Progenitor cell of endocrine pancreas (in vitro differentiated cells): ENCODE measurements at regions not wholly inside any gene's neighbourhood (a gene's known extent, or its start where the extent isn't known, plus 50 kb on each side); places are given as distances from the start of the nearest gene placed in this dataset.

Experiments used
- DNase-seq: peaks from one replicate; pipeline ENCODE4 v3.0.0; 2021; ENCODE audit warnings: low spot score; ENCODE audit not compliant: unreplicated experiment
- H3K27ac Mint-ChIP-seq: 2 replicates; pipeline ENCODE4 v1.8.0; 2021; ENCODE audit warnings: mild to moderate bottlenecking, moderate library complexity, mixed read lengths
- H3K27me3 Mint-ChIP-seq: 2 replicates; pipeline ENCODE4 v1.8.0; 2021; ENCODE audit warnings: mixed read lengths
- H3K36me3 Mint-ChIP-seq: 2 replicates; pipeline ENCODE4 v1.8.0; 2022; ENCODE audit warnings: mixed read lengths; ENCODE audit not compliant: insufficient read depth
- H3K4me1 Mint-ChIP-seq: 2 replicates; pipeline ENCODE4 v1.8.0; 2021; ENCODE audit warnings: low read depth, mixed read lengths
- H3K4me3 Mint-ChIP-seq: 2 replicates; pipeline ENCODE4 v1.8.0; 2021; ENCODE audit warnings: low read depth, mild to moderate bottlenecking, moderate library complexity, mixed read lengths
- H3K9me3 Mint-ChIP-seq: 2 replicates; pipeline ENCODE4 v1.8.0; 2021; ENCODE audit warnings: low read depth, mixed read lengths
- CTCF ChIP-seq: fragments of 200-600 bp; sonication (generic); IDR thresholded peaks from one replicate; pipeline ENCODE4 v1.5.0; 2021; ENCODE audit warnings: antibody characterized with exemption, mild to moderate bottlenecking; ENCODE audit not compliant: unreplicated experiment

- H3K27me3 Mint-ChIP-seq, result no peaks in the 10 kb centered on the region
- TF ChIP-seq CTCF, result no peak
- H3K27ac Mint-ChIP-seq, result no peak overlapping the region
- H3K9me3 Mint-ChIP-seq, result no peaks in the 10 kb centered on the region
- no peak for DNase-seq
- no peaks in the 10 kb centered on the region for H3K36me3 Mint-ChIP-seq
- no peak overlapping the region for H3K4me3 Mint-ChIP-seq
- peaks cover 5% of the 10 kb centered on the region for H3K4me1 Mint-ChIP-seq
Measured at GRCh38 chr2:181252262-181253148, 204.7 kb upstream of the ITGA4 start.

- Mint-ChIP-seq H3K4me1 (peaks cover 5% of the 10 kb centered on the region), H3K27me3 (peaks cover 3% of the 10 kb centered on the region)
Measured at GRCh38 chr2:181253438-181253837, 203.7 kb upstream of the ITGA4 start.

GRCh38 chr2:181255651-181256050, 201.5 kb upstream of the ITGA4 start:
- Mint-ChIP-seq H3K9me3 (no peaks in the 10 kb centered on the region), H3K4me1 (peaks cover 5% of the 10 kb centered on the region), H3K36me3 (no peaks in the 10 kb centered on the region), H3K4me3 (no peak overlapping the region), H3K27ac (no peak overlapping the region), H3K27me3 (peaks cover 3% of the 10 kb centered on the region)
- no peak for TF ChIP-seq CTCF
- DNase-seq, result no peak

More at GRCh38 chr2:181253438-181253837, 203.7 kb upstream of the ITGA4 start:
- TF ChIP-seq CTCF, result no peak
- H3K9me3 Mint-ChIP-seq, result no peaks in the 10 kb centered on the region
- H3K36me3 Mint-ChIP-seq, result no peaks in the 10 kb centered on the region
- no peak for DNase-seq
- no peak overlapping the region for H3K4me3 Mint-ChIP-seq
- no peak overlapping the region for H3K27ac Mint-ChIP-seq

GRCh38 chr2:181258720-181259119, 198.5 kb upstream of the ITGA4 start:
- DNase-seq, result no peak
- no peaks in the 10 kb centered on the region for H3K36me3 Mint-ChIP-seq
- no peak for TF ChIP-seq CTCF
- peaks cover 5% of the 10 kb centered on the region for H3K4me1 Mint-ChIP-seq
- H3K9me3 Mint-ChIP-seq, result no peaks in the 10 kb centered on the region
- peaks cover 8% of the 10 kb centered on the region for H3K27me3 Mint-ChIP-seq
- H3K27ac Mint-ChIP-seq, result no peak overlapping the region
- H3K4me3 Mint-ChIP-seq, result no peak overlapping the region

GRCh38 chr2:181262782-181263181, 194.4 kb upstream of the ITGA4 start:
- H3K4me3 Mint-ChIP-seq, result no peak overlapping the region
- no peak for DNase-seq
- no peaks in the 10 kb centered on the region for H3K9me3 Mint-ChIP-seq
- H3K27ac Mint-ChIP-seq, result no peak overlapping the region
- H3K36me3 Mint-ChIP-seq, result no peaks in the 10 kb centered on the region
- H3K27me3 Mint-ChIP-seq, result peaks cover 13% of the 10 kb centered on the region
- no peak for TF ChIP-seq CTCF
- H3K4me1 Mint-ChIP-seq, result no peaks in the 10 kb centered on the region
